GM12891 (cell line): ENCODE measurements at regions not wholly inside any gene's neighbourhood (a gene's known extent, or its start where the extent isn't known, plus 50 kb on each side); places are given as distances from the start of the nearest gene placed in this dataset.

Experiments used
- POLR2A ChIP-seq: IDR thresholded peaks from 2 replicates; pipeline ENCODE4 v1.6.1; 2011; ENCODE audit warnings: low read depth, low read length, control low read depth
- POLR2AphosphoS5 ChIP-seq: IDR thresholded peaks from 2 replicates; pipeline ENCODE4 v1.6.1; 2011; ENCODE audit warnings: low read depth, low read length, control low read depth
- POU2F2 ChIP-seq: IDR thresholded peaks from 2 replicates; pipeline ENCODE4 v1.6.1; 2011; ENCODE audit warnings: low read depth, mild to moderate bottlenecking, control low read depth, low read length, moderate library complexity
- TAF1 ChIP-seq: IDR thresholded peaks from 2 replicates; pipeline ENCODE4 v1.6.1; 2011; ENCODE audit warnings: low read depth, low read length, control low read depth

DNA sequence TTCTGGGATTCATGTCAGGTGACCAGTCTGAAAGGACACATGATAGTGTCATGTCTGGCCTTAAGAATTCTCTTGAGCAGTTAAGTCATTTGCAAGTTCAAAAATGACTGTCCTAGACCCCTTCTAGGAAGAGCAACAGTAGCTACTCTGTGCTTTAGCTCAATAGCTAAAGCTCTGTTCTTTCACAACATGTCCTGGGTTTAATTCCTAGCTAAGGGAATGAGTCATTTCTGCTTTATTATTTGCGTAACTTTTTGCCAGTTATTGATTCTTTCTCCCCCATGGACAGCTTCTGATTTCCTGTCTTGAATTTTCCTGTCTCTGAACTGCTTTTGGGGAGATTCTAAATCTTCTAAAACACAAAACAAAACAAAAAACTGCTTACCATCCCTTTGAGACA is 1055.8 kb upstream of the DIAPH2 start:
- no peak for TF ChIP-seq TAF1
- TF ChIP-seq POLR2AphosphoS5: no peak
- TF ChIP-seq POLR2A: no peak
- no peak for TF ChIP-seq POU2F2
